ENCODE measurements at regions not wholly inside any gene's neighbourhood (a gene's known extent, or its start where the extent isn't known, plus 50 kb on each side); places are given as distances from the start of the nearest gene placed in this dataset.

GRCh38 chr12:78684419-78684818, 180.2 kb upstream of the SYT1 start:
- TF ChIP-seq GABPA (IDR thresholded peaks at IDR 0.05; ENCODE audit: low read depth) (no peak), CTCF (IDR thresholded peaks at IDR 0.05) (no peak), EZH2phosphoT487 (IDR thresholded peaks at IDR 0.05; ENCODE audit: borderline replicate concordance, low read depth) (no peak), PBX3 (IDR thresholded peaks at IDR 0.05) (no peak), ZBTB33 (IDR thresholded peaks at IDR 0.05; ENCODE audit: borderline replicate concordance, low read depth) (no peak), EP300 (IDR thresholded peaks at IDR 0.05; ENCODE audit: borderline replicate concordance in 1 of 2, low read depth in 1 of 2, low read length in 1 of 2) (no peak), RFX5 (IDR thresholded peaks at IDR 0.05; ENCODE audit: low read length) (no peak), RXRA (IDR thresholded peaks at IDR 0.05; ENCODE audit: borderline replicate concordance, low read depth) (no peak), RCOR1 (IDR thresholded peaks at IDR 0.05; ENCODE audit: low read length) (no peak), POLR2AphosphoS5 (IDR thresholded peaks at IDR 0.05; ENCODE audit: low read depth, low read length) (no peak)
